ENCODE measurements at regions not wholly inside any gene's neighbourhood (a gene's known extent, or its start where the extent isn't known, plus 50 kb on each side); places are given as distances from the start of the nearest gene placed in this dataset.
A peak's percentile ranks its signal among the peaks of the same experiment; 100 is the strongest.
"Not testable (repeated sequence)": the region's sequence is repeated elsewhere in the genome, so short reads cannot be mapped to it uniquely, and the experiment has no call there.

GRCh38 chr2:187610450-187610849 lies 56.2 kb upstream of the TFPI start:
- H3K27me3 ChIP-seq, DNase-seq, H3K36me3 ChIP-seq: not testable (repeated sequence)

DNA sequence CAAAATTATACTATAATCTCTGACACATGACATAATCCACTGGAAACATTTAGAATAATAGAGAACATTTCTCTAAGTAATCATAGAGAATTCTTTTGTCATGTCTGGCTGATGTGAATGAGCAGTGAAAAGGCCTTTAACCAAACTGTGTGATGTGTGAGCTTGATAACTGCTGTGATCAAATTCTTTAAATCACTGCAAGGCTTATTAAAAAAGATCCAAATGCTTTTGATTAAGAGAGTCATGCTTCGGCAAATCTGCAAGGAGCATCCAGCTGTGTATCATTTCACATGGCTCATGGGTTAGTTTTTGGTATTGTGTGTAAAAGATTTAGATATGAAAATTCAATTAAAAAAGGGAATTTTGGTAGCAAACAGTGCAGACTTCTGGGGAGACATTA lies 58.6 kb upstream of the TFPI start:
- Histone ChIP-seq H3K4me3 (no peak overlapping the region), H3K36me3 (no peaks in the 10 kb centered on the region), H3K27me3 (no peaks in the 10 kb centered on the region), H3K9me3 (no peaks in the 10 kb centered on the region)
- no peak for DNase-seq

More at GRCh38 chr2:187610450-187610849, 56.2 kb upstream of the TFPI start:
- not testable (repeated sequence) for H3K9me3 ChIP-seq, H3K4me3 ChIP-seq

DNA sequence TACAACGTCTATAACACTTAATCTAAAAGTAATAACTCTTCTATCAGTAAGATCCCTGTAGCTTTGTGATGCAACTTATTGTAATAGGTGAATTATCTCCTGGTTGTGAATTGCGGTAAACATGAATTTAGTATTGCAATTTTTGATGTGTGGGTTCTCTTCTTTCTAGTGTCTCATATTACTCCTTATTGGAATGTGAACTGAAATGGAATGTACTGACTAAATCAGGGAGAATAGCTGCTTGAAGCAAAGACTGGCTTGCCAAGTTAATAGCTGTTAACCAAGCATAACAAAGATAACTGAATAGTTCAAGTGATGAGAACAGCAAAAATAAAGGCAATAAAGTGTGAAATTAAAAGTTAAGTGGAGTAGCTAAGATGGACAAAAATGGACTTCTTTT lies 60.5 kb upstream of the TFPI start:
- H3K27me3 ChIP-seq: no peaks in the 10 kb centered on the region
- no peaks in the 10 kb centered on the region for H3K36me3 ChIP-seq
- DNase-seq: no peak
- no peak overlapping the region for H3K4me3 ChIP-seq
- no peaks in the 10 kb centered on the region for H3K9me3 ChIP-seq

DNA sequence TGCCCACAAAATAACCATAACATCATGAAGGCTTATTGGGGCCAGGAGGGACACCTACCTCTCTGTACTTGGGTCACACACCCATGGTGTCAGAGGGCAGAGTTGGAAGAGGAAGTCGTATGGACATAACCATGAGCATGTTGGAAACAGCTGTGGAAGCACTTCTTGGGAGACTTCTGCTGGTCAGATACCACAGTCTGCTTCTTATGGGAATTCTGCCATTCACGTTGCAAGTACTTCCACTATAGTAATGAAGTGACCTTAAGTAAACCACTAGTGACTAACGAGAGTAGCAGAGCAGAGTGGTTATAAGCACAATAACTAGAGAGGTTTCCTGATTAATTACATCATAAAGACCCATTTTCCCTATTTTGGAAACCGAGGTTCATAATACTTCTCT lies 61.1 kb upstream of the TFPI start:
- Histone ChIP-seq H3K27me3 (no peaks in the 10 kb centered on the region), H3K36me3 (no peaks in the 10 kb centered on the region), H3K4me3 (no peak overlapping the region), H3K9me3 (no peaks in the 10 kb centered on the region)
- DNase-seq: no peak

- Histone ChIP-seq H3K36me3 (no peaks in the 10 kb centered on the region), H3K27me3 (no peaks in the 10 kb centered on the region)
- no peak for DNase-seq
Observed at GRCh38 chr2:187615902-187616301, 61.7 kb upstream of the TFPI start.

GRCh38 chr2:187617120-187617519 lies 62.9 kb upstream of the TFPI start:
- no peak overlapping the region for H3K4me3 ChIP-seq
- no peaks in the 10 kb centered on the region for H3K27me3 ChIP-seq
- no peaks in the 10 kb centered on the region for H3K36me3 ChIP-seq
- no peaks in the 10 kb centered on the region for H3K9me3 ChIP-seq
- DNase-seq: no peak

More at GRCh38 chr2:187615902-187616301, 61.7 kb upstream of the TFPI start:
- H3K9me3 ChIP-seq: no peaks in the 10 kb centered on the region
- no peak overlapping the region for H3K4me3 ChIP-seq

DNA sequence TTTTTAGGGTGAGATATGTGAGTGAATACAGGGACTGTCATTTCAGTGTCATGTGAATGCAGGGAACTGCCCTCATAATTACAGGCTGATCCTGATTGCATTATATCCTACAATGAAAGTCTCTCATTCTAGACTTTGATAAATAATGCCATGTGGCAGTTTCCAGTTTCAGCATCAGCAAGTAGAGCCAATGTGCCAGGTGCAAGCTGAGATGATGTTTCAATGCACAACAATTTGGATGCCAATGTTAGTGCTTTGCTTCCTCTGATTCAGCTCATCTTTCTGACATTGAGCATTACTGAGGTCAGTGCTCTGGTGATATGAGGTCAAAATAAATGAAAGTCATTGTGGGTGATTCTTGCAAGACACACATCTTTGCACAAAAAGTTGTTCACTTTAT lies 63.7 kb upstream of the TFPI start:
- H3K9me3 ChIP-seq: no peaks in the 10 kb centered on the region
- no peaks in the 10 kb centered on the region for H3K27me3 ChIP-seq
- DNase-seq: no peak
- no peak overlapping the region for H3K4me3 ChIP-seq
- no peaks in the 10 kb centered on the region for H3K36me3 ChIP-seq

- Histone ChIP-seq H3K27me3 (no peaks in the 10 kb centered on the region), H3K36me3 (no peaks in the 10 kb centered on the region), H3K4me3 (no peak overlapping the region), H3K9me3 (no peaks in the 10 kb centered on the region)
- DNase-seq: peak; percentile 30
Observed at GRCh38 chr2:187618813-187619212, 64.6 kb upstream of the TFPI start.

- no peak for DNase-seq
- Histone ChIP-seq H3K4me3 (no peak overlapping the region), H3K27me3 (no peaks in the 10 kb centered on the region), H3K9me3 (no peaks in the 10 kb centered on the region), H3K36me3 (no peaks in the 10 kb centered on the region)
Observed at GRCh38 chr2:187627153-187627552, 72.9 kb upstream of the TFPI start.

- H3K36me3 ChIP-seq, DNase-seq, H3K9me3 ChIP-seq, H3K27me3 ChIP-seq, H3K4me3 ChIP-seq: not testable (repeated sequence)
Observed at GRCh38 chr2:187636731-187637391, 82.6 kb upstream of the TFPI start.

DNA sequence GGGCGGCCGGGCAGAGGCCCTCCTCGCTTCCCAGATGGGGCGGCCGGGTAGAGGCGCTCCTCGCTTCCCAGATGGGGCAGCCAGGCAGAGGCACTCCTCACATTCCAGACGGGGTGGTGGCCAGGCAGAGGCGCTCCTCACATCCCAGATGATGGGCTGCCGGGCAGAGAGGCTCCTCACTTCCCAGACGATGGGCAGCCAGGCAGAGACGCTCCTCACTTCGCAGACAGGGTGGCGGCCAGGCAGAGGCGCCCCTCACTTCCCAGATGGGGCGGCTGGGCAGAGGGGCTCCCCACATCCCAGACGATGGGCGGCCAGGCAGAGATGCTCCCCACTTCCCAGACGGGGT lies 83.1 kb upstream of the TFPI start:
- not testable (repeated sequence) for H3K36me3 ChIP-seq, H3K9me3 ChIP-seq, H3K27me3 ChIP-seq, H3K4me3 ChIP-seq, DNase-seq

DNA sequence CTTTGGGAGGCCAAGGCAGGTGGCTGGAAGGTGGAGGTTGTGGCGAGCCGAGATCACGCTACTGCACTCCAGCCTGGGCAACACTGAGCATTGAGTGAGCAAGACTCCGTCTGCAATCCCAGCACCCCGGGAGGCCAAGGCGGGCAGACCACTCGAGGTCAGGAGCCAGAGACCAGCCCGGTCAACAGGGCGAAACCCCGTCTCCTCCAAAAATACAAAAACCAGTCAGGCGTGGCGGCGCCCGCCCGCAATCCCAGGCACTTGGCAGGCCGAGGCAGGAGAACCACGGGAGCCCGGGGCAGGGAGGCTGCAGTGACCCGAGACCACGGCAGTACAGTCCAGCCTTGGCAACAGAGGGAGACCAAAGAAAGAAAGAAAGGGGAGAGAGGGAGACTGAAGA lies 83.5 kb upstream of the TFPI start:
- not testable (repeated sequence) for H3K27me3 ChIP-seq, H3K36me3 ChIP-seq, H3K9me3 ChIP-seq, DNase-seq, H3K4me3 ChIP-seq

- Histone ChIP-seq H3K27me3 (no peaks in the 10 kb centered on the region), H3K4me3 (no peak overlapping the region), H3K36me3 (no peaks in the 10 kb centered on the region), H3K9me3 (peaks cover 3% of the 10 kb centered on the region; the same call in 1 of the 2 replicates)
- DNase-seq: no peak
Observed at GRCh38 chr2:187638840-187639239, 84.6 kb upstream of the TFPI start.

DNA sequence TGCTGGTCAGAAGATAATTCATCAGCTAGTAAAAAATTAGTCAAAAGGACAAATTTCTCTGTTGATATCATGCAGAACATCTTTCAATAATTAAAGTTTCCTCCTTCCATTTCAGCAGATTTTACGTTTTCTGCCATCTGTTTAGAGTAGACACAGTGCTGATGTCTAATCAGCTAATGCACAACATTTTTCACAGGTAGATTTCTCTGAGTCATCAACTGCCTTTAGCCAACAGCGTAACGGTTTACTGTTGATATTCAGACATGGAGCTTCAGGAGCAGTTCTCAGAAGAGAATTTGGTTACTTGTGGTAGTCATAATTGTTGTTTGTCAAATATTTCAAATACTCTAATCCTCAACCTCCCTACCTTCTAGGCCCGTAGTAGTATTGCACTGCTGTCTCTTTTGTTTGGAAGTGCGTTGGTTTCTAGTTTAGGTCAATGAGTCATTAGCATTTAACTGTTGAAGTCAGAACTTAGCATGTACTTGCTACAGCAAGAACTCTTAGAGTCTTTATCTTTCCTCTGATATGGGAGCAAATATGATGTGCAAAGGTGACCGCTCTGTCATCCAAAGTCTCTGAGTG lies 86.8 kb upstream of the TFPI start:
- no peak for DNase-seq
- peaks cover 3% of the 10 kb centered on the region; the same call in 1 of the 2 replicates for H3K9me3 ChIP-seq

DNA sequence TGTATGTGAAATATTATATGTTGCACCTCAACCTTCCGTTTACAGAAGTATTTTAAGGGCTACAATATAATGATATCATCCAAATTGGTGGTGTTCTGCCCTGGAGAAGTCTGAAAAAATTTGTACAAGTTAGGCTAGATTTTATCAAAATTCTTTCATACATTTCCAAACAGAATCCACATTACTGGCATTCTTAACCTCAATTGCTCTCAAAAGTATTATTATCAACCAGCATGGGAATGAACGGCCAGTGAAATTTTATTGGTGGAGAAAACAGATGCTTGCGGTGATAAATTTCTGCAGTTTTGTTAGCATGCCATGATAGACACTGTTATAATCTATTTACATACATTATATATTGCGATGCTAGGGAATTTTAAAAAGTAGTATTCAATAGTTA lies 88.3 kb upstream of the TFPI start:
- Histone ChIP-seq H3K4me3 (no peak overlapping the region), H3K27me3 (no peaks in the 10 kb centered on the region), H3K9me3 (peaks cover 3% of the 10 kb centered on the region; the same call in 1 of the 2 replicates), H3K36me3 (no peaks in the 10 kb centered on the region)
- no peak for DNase-seq

More for the DNA sequence above, 86.8 kb upstream of the TFPI start:
- Histone ChIP-seq H3K27me3 (no peaks in the 10 kb centered on the region), H3K4me3 (no peak overlapping the region), H3K36me3 (no peaks in the 10 kb centered on the region)

DNA sequence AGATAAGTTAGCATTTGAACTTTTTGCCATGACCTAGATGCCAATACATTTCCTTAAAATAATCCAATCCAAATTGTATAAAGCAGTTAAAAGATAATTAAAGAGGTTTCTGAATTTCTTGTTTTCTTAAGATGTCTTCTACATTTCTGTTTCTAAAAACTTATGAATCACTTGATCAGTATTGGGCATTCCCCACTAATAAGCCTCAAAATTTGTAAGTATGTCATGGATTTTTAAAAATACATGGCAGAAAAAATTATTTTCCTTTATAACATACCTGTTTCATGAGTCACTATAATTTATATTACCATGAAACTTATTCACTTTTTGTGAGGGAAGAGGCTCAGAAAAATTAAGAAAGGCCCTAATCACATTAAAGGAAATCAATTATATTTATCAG lies 90.3 kb upstream of the TFPI start:
- DNase-seq: no peak
- H3K9me3 ChIP-seq: no peaks in the 10 kb centered on the region

GRCh38 chr2:187644981-187645380 lies 90.7 kb upstream of the TFPI start:
- no peak for DNase-seq
- H3K27me3 ChIP-seq: no peaks in the 10 kb centered on the region
- no peak overlapping the region for H3K4me3 ChIP-seq
- H3K36me3 ChIP-seq: no peaks in the 10 kb centered on the region
- no peaks in the 10 kb centered on the region for H3K9me3 ChIP-seq

More for the DNA sequence above, 90.3 kb upstream of the TFPI start:
- Histone ChIP-seq H3K27me3 (no peaks in the 10 kb centered on the region), H3K4me3 (no peak overlapping the region), H3K36me3 (no peaks in the 10 kb centered on the region)

DNA sequence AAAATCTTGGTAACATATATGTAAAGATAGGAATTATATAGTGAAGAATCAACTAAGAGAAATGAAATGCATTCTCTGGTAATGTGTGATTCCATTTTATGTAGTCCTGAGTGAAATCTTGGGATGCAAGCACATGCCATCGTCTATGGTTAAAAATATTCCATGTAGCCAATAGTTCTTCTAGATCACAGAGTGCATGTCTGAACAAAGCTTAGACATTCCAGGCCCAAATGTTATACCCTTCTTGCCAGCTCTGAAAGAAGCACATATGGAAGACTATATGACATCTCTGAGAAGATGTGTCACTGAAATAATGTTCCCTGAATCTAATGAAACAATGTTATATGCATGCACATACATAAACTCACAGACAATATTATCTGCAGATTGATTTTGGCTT lies 92.3 kb upstream of the TFPI start:
- Histone ChIP-seq H3K36me3 (no peaks in the 10 kb centered on the region), H3K4me3 (no peak overlapping the region), H3K9me3 (no peaks in the 10 kb centered on the region), H3K27me3 (no peaks in the 10 kb centered on the region)
- no peak for DNase-seq

Measured in MG63 (cell line).